ENCODE measurements at regions not wholly inside any gene's neighbourhood (a gene's known extent, or its start where the extent isn't known, plus 50 kb on each side); places are given as distances from the start of the nearest gene placed in this dataset.
"Not testable (repeated sequence)": the region's sequence is repeated elsewhere in the genome, so short reads cannot be mapped to it uniquely, and the experiment has no call there.

DNA sequence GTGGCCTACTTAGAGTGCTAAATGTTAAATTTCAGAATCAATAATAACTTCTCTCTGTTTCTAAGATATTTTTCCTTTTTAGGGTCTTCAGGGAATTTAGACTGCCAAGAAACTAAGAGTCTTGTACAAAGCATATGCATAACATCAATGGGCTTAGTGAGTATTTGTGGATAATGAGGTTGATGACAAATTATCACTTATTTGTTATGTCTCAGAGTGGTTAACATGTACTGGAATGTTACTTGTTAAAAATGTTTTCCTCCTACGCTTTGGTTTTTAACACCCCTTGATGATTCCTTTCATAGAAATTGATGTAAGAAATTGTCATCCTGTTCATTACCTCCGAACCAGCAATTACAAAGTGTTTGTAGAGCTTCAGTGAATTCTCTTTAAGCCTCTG lies 144.3 kb downstream of the MRPS30 start:
- Histone ChIP-seq H3K27me3 (replicated peaks; ENCODE audit: control insufficient read depth, insufficient read depth, low read length) (no peaks in the 10 kb centered on the region), H3K4me3 (replicated peaks; ENCODE audit: low read depth, low read length) (no peak overlapping the region), H3K36me3 (ENCODE audit: control insufficient read depth, insufficient read depth, low read length) (no peaks in the 10 kb centered on the region)
- no peak for DNase-seq (ENCODE audit: extremely low read depth, insufficient read length)
- TF ChIP-seq, protein P1, sequence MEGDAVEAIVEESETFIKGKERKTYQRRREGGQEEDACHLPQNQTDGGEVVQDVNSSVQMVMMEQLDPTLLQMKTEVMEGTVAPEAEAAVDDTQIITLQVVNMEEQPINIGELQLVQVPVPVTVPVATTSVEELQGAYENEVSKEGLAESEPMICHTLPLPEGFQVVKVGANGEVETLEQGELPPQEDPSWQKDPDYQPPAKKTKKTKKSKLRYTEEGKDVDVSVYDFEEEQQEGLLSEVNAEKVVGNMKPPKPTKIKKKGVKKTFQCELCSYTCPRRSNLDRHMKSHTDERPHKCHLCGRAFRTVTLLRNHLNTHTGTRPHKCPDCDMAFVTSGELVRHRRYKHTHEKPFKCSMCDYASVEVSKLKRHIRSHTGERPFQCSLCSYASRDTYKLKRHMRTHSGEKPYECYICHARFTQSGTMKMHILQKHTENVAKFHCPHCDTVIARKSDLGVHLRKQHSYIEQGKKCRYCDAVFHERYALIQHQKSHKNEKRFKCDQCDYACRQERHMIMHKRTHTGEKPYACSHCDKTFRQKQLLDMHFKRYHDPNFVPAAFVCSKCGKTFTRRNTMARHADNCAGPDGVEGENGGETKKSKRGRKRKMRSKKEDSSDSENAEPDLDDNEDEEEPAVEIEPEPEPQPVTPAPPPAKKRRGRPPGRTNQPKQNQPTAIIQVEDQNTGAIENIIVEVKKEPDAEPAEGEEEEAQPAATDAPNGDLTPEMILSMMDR (IDR thresholded peaks at IDR 0.05; ENCODE audit: insufficient read depth, low read length, poor library complexity, severe bottlenecking): no peak

DNA sequence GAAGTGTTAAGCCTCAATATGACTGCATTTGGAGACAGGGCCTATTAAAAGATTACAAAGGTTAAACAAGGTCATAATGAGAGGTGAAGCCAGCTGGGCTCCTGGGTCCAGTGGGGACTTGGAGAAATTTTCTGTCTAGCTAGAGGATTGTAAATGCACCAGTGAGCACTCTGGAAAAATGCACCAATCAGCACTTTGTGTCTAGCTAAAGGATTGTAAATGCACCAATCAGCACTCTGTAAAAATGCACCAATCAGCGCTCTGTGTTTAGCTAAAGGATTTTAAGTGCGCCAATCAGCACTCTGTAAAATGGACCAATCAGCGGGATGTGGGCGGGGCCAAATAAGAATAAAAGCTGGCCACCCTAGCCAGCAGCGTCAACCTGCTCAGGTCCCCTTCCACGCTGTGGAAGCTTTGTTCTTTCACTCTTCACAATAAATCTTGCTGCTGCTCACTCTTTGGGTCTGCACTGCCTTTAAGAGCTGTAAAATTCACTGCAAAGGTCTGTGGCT lies 150.3 kb downstream of the MRPS30 start:
- not testable (repeated sequence) for H3K36me3 ChIP-seq (ENCODE audit: control insufficient read depth, insufficient read depth, low read length); DNase-seq (ENCODE audit: extremely low read depth, insufficient read length); H3K4me3 ChIP-seq (replicated peaks; ENCODE audit: low read depth, low read length); H3K27me3 ChIP-seq (replicated peaks; ENCODE audit: control insufficient read depth, insufficient read depth, low read length)

DNA sequence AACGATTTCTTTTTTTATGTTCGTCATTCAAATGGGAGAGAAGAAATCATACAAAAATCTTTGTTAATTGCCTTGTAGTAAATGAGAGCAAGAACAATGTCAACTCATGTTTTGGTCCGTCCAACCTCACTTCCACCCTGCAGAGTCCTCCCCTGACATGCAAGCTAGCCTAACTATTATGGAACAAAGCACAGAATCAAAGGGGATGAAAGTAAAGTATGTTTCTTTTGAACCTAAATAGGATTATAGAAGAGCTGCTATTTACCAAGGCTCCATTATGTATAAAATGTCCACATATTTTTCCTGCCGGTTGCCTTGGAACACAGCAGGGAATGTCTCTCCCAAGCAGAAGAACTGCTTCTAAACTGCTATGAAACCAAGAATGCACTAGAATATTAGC lies 161.1 kb downstream of the MRPS30 start:
- TF ChIP-seq, protein P1 (IDR thresholded peaks at IDR 0.05; ENCODE audit: insufficient read depth, low read length, poor library complexity, severe bottlenecking): no peak
- DNase-seq (ENCODE audit: extremely low read depth, insufficient read length): no peak
- Histone ChIP-seq H3K36me3 (ENCODE audit: control insufficient read depth, insufficient read depth, low read length) (no peaks in the 10 kb centered on the region), H3K4me3 (replicated peaks; ENCODE audit: low read depth, low read length) (no peak overlapping the region), H3K27me3 (replicated peaks; ENCODE audit: control insufficient read depth, insufficient read depth, low read length) (no peaks in the 10 kb centered on the region)

DNA sequence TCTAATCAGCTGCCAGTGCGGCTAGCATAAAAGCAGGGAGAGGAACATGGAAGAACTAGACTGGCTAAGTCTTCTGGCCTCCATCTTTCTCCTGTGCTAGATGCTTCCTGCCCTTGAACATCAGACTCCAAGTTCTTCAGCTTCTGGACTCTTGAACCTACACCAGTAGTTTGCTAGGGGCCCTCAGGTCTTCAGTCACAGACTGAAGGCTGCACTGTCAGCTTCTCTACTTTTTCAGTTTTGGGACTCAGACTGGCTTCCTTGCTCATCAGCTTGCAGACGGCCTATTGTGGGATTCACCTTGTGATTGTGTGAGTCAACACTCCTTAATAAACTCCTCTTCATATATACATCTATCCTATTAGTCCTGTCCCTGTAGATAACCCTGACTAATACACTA lies 162.2 kb downstream of the MRPS30 start:
- H3K36me3 ChIP-seq (ENCODE audit: control insufficient read depth, insufficient read depth, low read length); H3K27me3 ChIP-seq (replicated peaks; ENCODE audit: control insufficient read depth, insufficient read depth, low read length); H3K4me3 ChIP-seq (replicated peaks; ENCODE audit: low read depth, low read length); DNase-seq (ENCODE audit: extremely low read depth, insufficient read length): not testable (repeated sequence)

DNA sequence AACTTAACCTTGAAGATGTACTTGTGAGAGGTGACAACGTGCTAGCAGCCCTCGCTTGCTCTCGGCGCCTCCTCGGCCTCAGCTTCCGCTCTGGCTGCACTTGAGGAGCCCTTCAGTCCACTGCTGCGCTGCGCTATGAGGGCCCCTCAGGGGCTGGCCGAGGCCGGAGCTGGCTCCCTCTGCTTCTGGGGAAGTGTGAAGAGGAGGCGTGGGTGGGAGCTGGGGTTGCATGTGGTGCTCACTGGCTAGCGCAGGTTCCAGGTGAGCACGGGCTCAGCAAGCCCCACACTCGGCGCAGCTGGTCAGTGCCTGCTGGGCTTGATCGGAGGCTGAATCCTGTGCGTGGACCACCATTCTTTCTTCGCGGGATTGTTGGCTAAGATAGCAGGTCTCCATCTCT lies 166.1 kb downstream of the MRPS30 start:
- no peaks in the 10 kb centered on the region for H3K27me3 ChIP-seq (replicated peaks; ENCODE audit: control insufficient read depth, insufficient read depth, low read length)
- peak; percentile 1 for DNase-seq (ENCODE audit: extremely low read depth, insufficient read length)
- TF ChIP-seq, protein P1 (IDR thresholded peaks at IDR 0.05; ENCODE audit: insufficient read depth, low read length, poor library complexity, severe bottlenecking): no peak
- H3K36me3 ChIP-seq (ENCODE audit: control insufficient read depth, insufficient read depth, low read length): no peaks in the 10 kb centered on the region
- no peak overlapping the region for H3K4me3 ChIP-seq (replicated peaks; ENCODE audit: low read depth, low read length)

DNA sequence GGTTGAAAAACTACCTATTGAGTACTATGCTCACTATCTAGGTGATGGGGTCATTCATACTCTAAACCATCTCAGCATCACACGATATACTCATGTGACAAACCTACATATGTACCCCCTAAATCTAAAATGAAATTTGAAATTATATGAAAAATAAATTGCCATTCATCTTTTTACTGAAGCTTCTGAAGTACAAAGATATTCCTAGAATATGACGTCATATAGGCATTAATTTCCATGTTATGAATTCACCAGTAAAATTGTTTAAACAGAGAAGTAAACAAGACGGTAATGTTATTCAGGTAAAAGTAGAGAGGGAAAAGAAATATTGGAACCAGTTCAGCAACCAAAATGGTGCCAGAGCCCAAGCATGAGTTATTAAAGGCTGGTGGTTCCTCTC lies 173.0 kb downstream of the MRPS30 start:
- H3K36me3 ChIP-seq (ENCODE audit: control insufficient read depth, insufficient read depth, low read length): no peaks in the 10 kb centered on the region
- DNase-seq (ENCODE audit: extremely low read depth, insufficient read length): no peak
- no peak overlapping the region for H3K4me3 ChIP-seq (replicated peaks; ENCODE audit: low read depth, low read length)
- H3K27me3 ChIP-seq (replicated peaks; ENCODE audit: control insufficient read depth, insufficient read depth, low read length): no peaks in the 10 kb centered on the region
- TF ChIP-seq, protein P1 (IDR thresholded peaks at IDR 0.05; ENCODE audit: insufficient read depth, low read length, poor library complexity, severe bottlenecking): no peak

DNA sequence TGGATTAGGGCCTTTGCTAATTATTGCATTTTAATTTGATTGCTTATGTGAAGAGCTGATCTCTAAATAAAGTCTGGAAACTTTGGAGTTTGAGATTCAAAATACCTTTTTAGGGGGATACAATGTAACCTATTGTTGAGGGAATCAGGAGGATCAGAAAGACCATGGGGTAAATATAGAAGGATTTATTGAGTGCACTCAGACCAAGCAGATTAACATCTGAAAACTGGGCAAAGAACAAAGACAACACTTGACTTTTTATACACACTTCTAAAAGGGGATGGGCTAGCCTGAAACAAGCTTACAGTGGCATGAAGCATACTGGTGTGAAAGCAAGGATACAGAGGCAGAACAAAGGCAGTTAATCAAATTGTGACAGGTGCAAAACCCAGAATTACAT lies 174.3 kb downstream of the MRPS30 start:
- DNase-seq (ENCODE audit: extremely low read depth, insufficient read length): no peak
- Histone ChIP-seq H3K4me3 (replicated peaks; ENCODE audit: low read depth, low read length) (no peak overlapping the region), H3K36me3 (ENCODE audit: control insufficient read depth, insufficient read depth, low read length) (no peaks in the 10 kb centered on the region), H3K27me3 (replicated peaks; ENCODE audit: control insufficient read depth, insufficient read depth, low read length) (no peaks in the 10 kb centered on the region)
- TF ChIP-seq, protein P1 (IDR thresholded peaks at IDR 0.05; ENCODE audit: insufficient read depth, low read length, poor library complexity, severe bottlenecking): no peak
